ENCODE measurements at regions not wholly inside any gene's neighbourhood (a gene's known extent, or its start where the extent isn't known, plus 50 kb on each side); places are given as distances from the start of the nearest gene placed in this dataset.

DNA sequence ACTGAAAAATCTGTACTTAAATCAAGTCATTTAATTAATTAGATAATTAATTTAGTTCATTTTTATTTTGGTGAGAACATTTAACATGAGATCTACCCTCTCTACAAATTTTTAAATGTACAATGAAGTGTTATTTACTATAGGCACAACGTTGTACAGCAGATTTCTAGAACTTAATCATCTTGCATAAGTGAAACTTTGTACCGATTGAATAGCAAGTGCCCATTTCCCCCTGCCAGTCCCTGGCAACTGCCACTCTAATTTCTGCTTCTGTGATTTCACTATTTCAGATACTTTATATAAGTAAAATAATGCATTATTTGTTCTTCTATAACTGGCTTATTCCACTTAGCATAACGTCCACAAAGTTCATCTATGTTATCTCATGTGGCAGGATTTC lies 50.1 kb upstream of the SYTL5 start:
- Mint-ChIP-seq H3K27me3 (ENCODE audit: unreplicated experiment) (no peaks in the 10 kb centered on the region), H3K4me3 (ENCODE audit: unreplicated experiment) (no peak overlapping the region)

More for the DNA sequence above, 50.1 kb upstream of the SYTL5 start:
- no peaks in the 10 kb centered on the region for H3K36me3 Mint-ChIP-seq (ENCODE audit: unreplicated experiment)
- TF ChIP-seq, protein P1, sequence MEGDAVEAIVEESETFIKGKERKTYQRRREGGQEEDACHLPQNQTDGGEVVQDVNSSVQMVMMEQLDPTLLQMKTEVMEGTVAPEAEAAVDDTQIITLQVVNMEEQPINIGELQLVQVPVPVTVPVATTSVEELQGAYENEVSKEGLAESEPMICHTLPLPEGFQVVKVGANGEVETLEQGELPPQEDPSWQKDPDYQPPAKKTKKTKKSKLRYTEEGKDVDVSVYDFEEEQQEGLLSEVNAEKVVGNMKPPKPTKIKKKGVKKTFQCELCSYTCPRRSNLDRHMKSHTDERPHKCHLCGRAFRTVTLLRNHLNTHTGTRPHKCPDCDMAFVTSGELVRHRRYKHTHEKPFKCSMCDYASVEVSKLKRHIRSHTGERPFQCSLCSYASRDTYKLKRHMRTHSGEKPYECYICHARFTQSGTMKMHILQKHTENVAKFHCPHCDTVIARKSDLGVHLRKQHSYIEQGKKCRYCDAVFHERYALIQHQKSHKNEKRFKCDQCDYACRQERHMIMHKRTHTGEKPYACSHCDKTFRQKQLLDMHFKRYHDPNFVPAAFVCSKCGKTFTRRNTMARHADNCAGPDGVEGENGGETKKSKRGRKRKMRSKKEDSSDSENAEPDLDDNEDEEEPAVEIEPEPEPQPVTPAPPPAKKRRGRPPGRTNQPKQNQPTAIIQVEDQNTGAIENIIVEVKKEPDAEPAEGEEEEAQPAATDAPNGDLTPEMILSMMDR (IDR thresholded peaks at IDR 0.05): no peak
- peaks cover 21% of the 10 kb centered on the region for H3K4me1 Mint-ChIP-seq (ENCODE audit: unreplicated experiment)
- H3K27ac Mint-ChIP-seq (ENCODE audit: unreplicated experiment): no peak overlapping the region
- peaks cover 3% of the 10 kb centered on the region for H3K9me3 Mint-ChIP-seq (ENCODE audit: unreplicated experiment)
- DNase-seq (ENCODE audit: extremely low spot score, unreplicated experiment): no peak

Data from osteocyte (in vitro differentiated cells).